Loucy (cell line): ENCODE measurements at regions not wholly inside any gene's neighbourhood (a gene's known extent, or its start where the extent isn't known, plus 50 kb on each side); places are given as distances from the start of the nearest gene placed in this dataset.

ENCODE experiments used
- EZH2phosphoT487 ChIP-seq: fragments of 200-600 bp; IDR thresholded peaks from 2 replicates; pipeline ENCODE4 v1.6.1; 2018; ENCODE audit warnings: antibody characterized with exemption, mild to moderate bottlenecking, moderate library complexity, borderline replicate concordance
- TF ChIP-seq, protein P1 (sequence below): fragments of 200-600 bp; sonication (generic); conservative IDR thresholded peaks from 2 replicates; pipeline ENCODE4 v1.5.1; 2014; ENCODE audit warnings: mild to moderate bottlenecking, antibody characterized with exemption, low read length

DNA sequence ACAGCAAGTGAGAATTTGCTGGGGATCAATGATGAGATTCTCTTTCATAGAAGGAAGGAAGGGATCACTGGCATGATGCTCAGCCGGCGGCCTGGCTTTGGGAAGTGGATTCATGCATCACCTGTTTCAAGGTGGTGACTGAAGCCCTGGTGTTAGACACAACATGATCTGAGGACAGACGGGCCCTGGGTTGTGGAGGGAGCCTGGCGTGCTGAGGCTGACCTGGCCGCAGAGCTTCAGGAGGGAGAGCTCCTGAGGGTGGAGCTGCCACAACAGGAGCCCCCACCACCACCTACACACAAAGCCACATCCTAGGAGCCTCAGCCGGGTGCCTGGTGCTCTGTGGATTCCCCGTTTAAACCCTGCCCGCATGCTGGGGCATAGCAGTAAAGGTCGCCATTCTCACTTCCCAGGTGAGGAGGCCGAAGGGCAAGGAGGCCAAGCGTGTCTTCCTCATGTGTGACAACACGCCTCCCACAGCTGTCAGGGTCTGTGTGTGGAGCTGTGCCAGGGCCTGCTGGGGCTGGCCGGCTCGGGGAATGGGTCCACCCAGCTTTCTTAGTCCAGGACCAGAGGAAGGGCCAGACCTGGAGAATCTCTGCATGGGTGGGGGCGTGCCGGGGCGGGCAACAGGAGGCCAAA is 107.0 kb downstream of the ERMARD start:
- TF ChIP-seq, protein P1, sequence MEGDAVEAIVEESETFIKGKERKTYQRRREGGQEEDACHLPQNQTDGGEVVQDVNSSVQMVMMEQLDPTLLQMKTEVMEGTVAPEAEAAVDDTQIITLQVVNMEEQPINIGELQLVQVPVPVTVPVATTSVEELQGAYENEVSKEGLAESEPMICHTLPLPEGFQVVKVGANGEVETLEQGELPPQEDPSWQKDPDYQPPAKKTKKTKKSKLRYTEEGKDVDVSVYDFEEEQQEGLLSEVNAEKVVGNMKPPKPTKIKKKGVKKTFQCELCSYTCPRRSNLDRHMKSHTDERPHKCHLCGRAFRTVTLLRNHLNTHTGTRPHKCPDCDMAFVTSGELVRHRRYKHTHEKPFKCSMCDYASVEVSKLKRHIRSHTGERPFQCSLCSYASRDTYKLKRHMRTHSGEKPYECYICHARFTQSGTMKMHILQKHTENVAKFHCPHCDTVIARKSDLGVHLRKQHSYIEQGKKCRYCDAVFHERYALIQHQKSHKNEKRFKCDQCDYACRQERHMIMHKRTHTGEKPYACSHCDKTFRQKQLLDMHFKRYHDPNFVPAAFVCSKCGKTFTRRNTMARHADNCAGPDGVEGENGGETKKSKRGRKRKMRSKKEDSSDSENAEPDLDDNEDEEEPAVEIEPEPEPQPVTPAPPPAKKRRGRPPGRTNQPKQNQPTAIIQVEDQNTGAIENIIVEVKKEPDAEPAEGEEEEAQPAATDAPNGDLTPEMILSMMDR, result no peak
- no peak for TF ChIP-seq EZH2phosphoT487
